ENCODE measurements at regions not wholly inside any gene's neighbourhood (a gene's known extent, or its start where the extent isn't known, plus 50 kb on each side); places are given as distances from the start of the nearest gene placed in this dataset.

- TF ChIP-seq CTCF (conservative IDR thresholded peaks at IDR 0.05; ENCODE audit: low read depth, low read length) (no peak), EZH2 (IDR thresholded peaks at IDR 0.05; ENCODE audit: borderline replicate concordance, low read depth, low read length, poor library complexity, severe bottlenecking) (no peak)
Measured at GRCh38 chr5:123871373-123871772, 359.4 kb downstream of the CSNK1G3 start.
